GM23338 (cell line): ENCODE measurements at regions not wholly inside any gene's neighbourhood (a gene's known extent, or its start where the extent isn't known, plus 50 kb on each side); places are given as distances from the start of the nearest gene placed in this dataset.

Experiments
- EZH2phosphoT487 ChIP-seq: fragments of 200-600 bp; sonication (generic); IDR thresholded peaks from one replicate; pipeline ENCODE4 v1.8.1; 2018; ENCODE audit warnings: antibody characterized with exemption; ENCODE audit not compliant: unreplicated experiment
- TF ChIP-seq, protein P1 (sequence below), 2 experiments: fragments of 200-600 bp in 1 of 2; sonication (generic) in 1 of 2; conservative IDR thresholded peaks; 2 replicates each; pipeline versions ENCODE4 v1.5.1 to v1.6.1; 2016 to 2017; ENCODE audit warnings: antibody characterized with exemption in 2 of 2, low read depth in 2 of 2, mild to moderate bottlenecking in 2 of 2, moderate library complexity in 1 of 2

DNA sequence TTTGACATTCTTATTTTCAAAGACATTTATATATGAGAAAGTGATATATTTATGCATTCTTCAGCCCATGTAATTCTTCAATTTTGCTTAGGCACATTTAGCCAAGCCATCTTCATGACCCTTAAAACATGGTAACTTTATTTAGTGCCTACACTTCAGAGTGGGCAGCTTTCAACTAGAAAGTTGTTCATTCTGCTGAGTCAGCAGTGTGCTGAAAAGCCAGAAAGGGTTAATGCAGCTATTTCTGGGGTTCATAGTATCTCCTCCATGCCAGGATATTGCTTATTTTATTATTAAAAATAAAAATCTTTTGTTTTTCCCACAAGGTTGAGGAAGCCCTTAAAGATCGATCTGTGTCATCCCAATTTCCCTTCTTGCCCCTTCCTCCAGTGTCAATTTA lies 79.2 kb downstream of the EDN1 start:
- TF ChIP-seq, protein P1, sequence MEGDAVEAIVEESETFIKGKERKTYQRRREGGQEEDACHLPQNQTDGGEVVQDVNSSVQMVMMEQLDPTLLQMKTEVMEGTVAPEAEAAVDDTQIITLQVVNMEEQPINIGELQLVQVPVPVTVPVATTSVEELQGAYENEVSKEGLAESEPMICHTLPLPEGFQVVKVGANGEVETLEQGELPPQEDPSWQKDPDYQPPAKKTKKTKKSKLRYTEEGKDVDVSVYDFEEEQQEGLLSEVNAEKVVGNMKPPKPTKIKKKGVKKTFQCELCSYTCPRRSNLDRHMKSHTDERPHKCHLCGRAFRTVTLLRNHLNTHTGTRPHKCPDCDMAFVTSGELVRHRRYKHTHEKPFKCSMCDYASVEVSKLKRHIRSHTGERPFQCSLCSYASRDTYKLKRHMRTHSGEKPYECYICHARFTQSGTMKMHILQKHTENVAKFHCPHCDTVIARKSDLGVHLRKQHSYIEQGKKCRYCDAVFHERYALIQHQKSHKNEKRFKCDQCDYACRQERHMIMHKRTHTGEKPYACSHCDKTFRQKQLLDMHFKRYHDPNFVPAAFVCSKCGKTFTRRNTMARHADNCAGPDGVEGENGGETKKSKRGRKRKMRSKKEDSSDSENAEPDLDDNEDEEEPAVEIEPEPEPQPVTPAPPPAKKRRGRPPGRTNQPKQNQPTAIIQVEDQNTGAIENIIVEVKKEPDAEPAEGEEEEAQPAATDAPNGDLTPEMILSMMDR (conservative IDR thresholded peaks at IDR 0.05; ENCODE audit: low read depth in 2 of 2) = no peak
- no peak for TF ChIP-seq EZH2phosphoT487
